Stimulated activated CD4-positive, alpha-beta T cell treated with anti-CD3 and anti-CD28 coated beads, TNF-alpha, amount 100 ng/mL, for 24 hours (primary cell): ENCODE measurements at regions not wholly inside any gene's neighbourhood (a gene's known extent, or its start where the extent isn't known, plus 50 kb on each side); places are given as distances from the start of the nearest gene placed in this dataset.

ENCODE experiments used
- DNase-seq, 3 experiments: peaks; one replicate each; pipeline ENCODE4 v3.0.0-alpha.2; 2020; ENCODE audit warnings: low read depth in 3 of 3

- DNase-seq, result no peak
Observed at GRCh38 chr2:161010503-161011015, 149.7 kb upstream of the TANK start.

- no peak for DNase-seq
Observed at GRCh38 chr2:161017780-161018470, 142.3 kb upstream of the TANK start.

- no peak for DNase-seq
Observed at GRCh38 chr2:161019311-161019710, 140.9 kb upstream of the TANK start.

- no peak for DNase-seq
Observed at GRCh38 chr2:161020437-161020836, 139.8 kb upstream of the TANK start.

- DNase-seq, result no peak
Observed at GRCh38 chr2:161028581-161028980, 131.6 kb upstream of the TANK start.

- no peak for DNase-seq
Observed at GRCh38 chr2:161029321-161029720, 130.9 kb upstream of the TANK start.

GRCh38 chr2:161030260-161031063 lies 129.8 kb upstream of the TANK start:
- no peak for DNase-seq

- no peak for DNase-seq
Observed at GRCh38 chr2:161031511-161031910, 128.7 kb upstream of the TANK start.

- DNase-seq, result no peak
Observed at GRCh38 chr2:161032635-161033034, 127.6 kb upstream of the TANK start.

GRCh38 chr2:161033059-161033660 lies 127.1 kb upstream of the TANK start:
- no peak for DNase-seq

GRCh38 chr2:161036926-161037325 lies 123.3 kb upstream of the TANK start:
- no peak for DNase-seq

- DNase-seq, result no peak
Observed at GRCh38 chr2:161039071-161039470, 121.2 kb upstream of the TANK start.

GRCh38 chr2:161041356-161041755 lies 118.9 kb upstream of the TANK start:
- no peak for DNase-seq

- DNase-seq, result no peak
Observed at GRCh38 chr2:161042990-161043625, 117.1 kb upstream of the TANK start.

GRCh38 chr2:161044095-161044865 lies 115.9 kb upstream of the TANK start:
- no peak for DNase-seq

GRCh38 chr2:161044921-161045320 lies 115.3 kb upstream of the TANK start:
- DNase-seq, result no peak

GRCh38 chr2:161045726-161046125 lies 114.5 kb upstream of the TANK start:
- DNase-seq, result no peak

- no peak for DNase-seq
Observed at GRCh38 chr2:161046876-161047275, 113.4 kb upstream of the TANK start.

- DNase-seq, result no peak
Observed at GRCh38 chr2:161048317-161048716, 111.9 kb upstream of the TANK start.

GRCh38 chr2:161049559-161049958 lies 110.7 kb upstream of the TANK start:
- DNase-seq, result no peak

- no peak for DNase-seq
Observed at GRCh38 chr2:161052214-161052613, 108.0 kb upstream of the TANK start.
